CD4-positive, alpha-beta memory T cell (primary cell): ENCODE measurements at regions not wholly inside any gene's neighbourhood (a gene's known extent, or its start where the extent isn't known, plus 50 kb on each side); places are given as distances from the start of the nearest gene placed in this dataset.

ENCODE experiments used
- CTCF ChIA-PET: fragments of 350-600 bp; sonication (Branson Sonifier 250); formaldehyde crosslinking; loops from one replicate; lab custom pipeline; 2021; ENCODE audit warnings: inconsistent platforms; ENCODE audit not compliant: partially characterized antibody; lab: Charles Lee
- POLR2A ChIA-PET: fragments of 350-600 bp; sonication (Branson Sonifier 250); formaldehyde crosslinking; loops from one replicate; lab custom pipeline; 2021; ENCODE audit not compliant: partially characterized antibody; lab: Charles Lee
- DNase-seq, 5 donors: peaks; one replicate each; pipeline versions ENCODE4 v3.0.0 to v3.0.0-alpha.2; 2020 to 2022; ENCODE audit warnings: mixed read lengths in 1 of 5
- H3K27ac ChIP-seq: one replicate; pipeline ENCODE4 v1.7.0; 2013; ENCODE audit warnings: low read depth, low read length
- H3K27me3 ChIP-seq: 2 replicates; pipeline ENCODE4 v1.7.0; 2013; ENCODE audit warnings: mild to moderate bottlenecking, low read length, moderate library complexity; ENCODE audit not compliant: insufficient read depth
- H3K36me3 ChIP-seq: 2 replicates; pipeline ENCODE4 v1.7.0; 2013; ENCODE audit warnings: mild to moderate bottlenecking, low read length, moderate library complexity; ENCODE audit not compliant: insufficient read depth
- H3K4me1 ChIP-seq: 2 replicates; pipeline ENCODE4 v1.7.0; 2013; ENCODE audit warnings: mild to moderate bottlenecking, low read length, moderate library complexity; ENCODE audit not compliant: insufficient read depth
- H3K4me3 ChIP-seq, 2 donors: one replicate each; pipeline ENCODE4 v1.7.0; 2013; ENCODE audit warnings: low read length in 2 of 2, mild to moderate bottlenecking in 1 of 2
- H3K9me3 ChIP-seq, 2 donors: one replicate each; pipeline ENCODE4 v1.7.0; 2013; ENCODE audit warnings: low read length in 2 of 2, control low read depth in 1 of 2; ENCODE audit not compliant: control insufficient read depth in 1 of 2
- H3K27ac Mint-ChIP-seq, 7 donors: one replicate each; pipeline ENCODE4 v1.8.0; 2020 to 2021; ENCODE audit warnings: mixed read lengths in 7 of 7, mild to moderate bottlenecking in 6 of 7, inconsistent platforms in 3 of 7, moderate library complexity in 3 of 7
- H3K27me3 Mint-ChIP-seq, 2 donors: one replicate each; pipeline ENCODE4 v1.8.0; 2020 to 2021; ENCODE audit warnings: mixed read lengths in 2 of 2
- H3K36me3 Mint-ChIP-seq, 2 donors: one replicate each; pipeline ENCODE4 v1.8.0; 2020 to 2021; ENCODE audit warnings: mixed read lengths in 2 of 2, inconsistent platforms in 1 of 2, mild to moderate bottlenecking in 1 of 2
- H3K4me1 Mint-ChIP-seq, 4 donors: one replicate each; pipeline ENCODE4 v1.8.0; 2020 to 2021; ENCODE audit warnings: mixed read lengths in 4 of 4, mild to moderate bottlenecking in 1 of 4
- H3K4me3 Mint-ChIP-seq, 8 donors: one replicate each; pipeline ENCODE4 v1.8.0; 2020 to 2021; ENCODE audit warnings: mixed read lengths in 8 of 8, mild to moderate bottlenecking in 7 of 8, moderate library complexity in 6 of 8, inconsistent platforms in 3 of 8
- H3K9me3 Mint-ChIP-seq, 8 donors: one replicate each; pipeline ENCODE4 v1.8.0; 2020 to 2021; ENCODE audit warnings: mixed read lengths in 8 of 8, mild to moderate bottlenecking in 5 of 8, inconsistent platforms in 3 of 8, moderate library complexity in 1 of 8
- intact Hi-C: fragments of 100-400 bp; cut with micrococcal nuclease; formaldehyde crosslinking; loops from one replicate; pipeline ENCODE4 v1.15.1; 2023

DNA sequence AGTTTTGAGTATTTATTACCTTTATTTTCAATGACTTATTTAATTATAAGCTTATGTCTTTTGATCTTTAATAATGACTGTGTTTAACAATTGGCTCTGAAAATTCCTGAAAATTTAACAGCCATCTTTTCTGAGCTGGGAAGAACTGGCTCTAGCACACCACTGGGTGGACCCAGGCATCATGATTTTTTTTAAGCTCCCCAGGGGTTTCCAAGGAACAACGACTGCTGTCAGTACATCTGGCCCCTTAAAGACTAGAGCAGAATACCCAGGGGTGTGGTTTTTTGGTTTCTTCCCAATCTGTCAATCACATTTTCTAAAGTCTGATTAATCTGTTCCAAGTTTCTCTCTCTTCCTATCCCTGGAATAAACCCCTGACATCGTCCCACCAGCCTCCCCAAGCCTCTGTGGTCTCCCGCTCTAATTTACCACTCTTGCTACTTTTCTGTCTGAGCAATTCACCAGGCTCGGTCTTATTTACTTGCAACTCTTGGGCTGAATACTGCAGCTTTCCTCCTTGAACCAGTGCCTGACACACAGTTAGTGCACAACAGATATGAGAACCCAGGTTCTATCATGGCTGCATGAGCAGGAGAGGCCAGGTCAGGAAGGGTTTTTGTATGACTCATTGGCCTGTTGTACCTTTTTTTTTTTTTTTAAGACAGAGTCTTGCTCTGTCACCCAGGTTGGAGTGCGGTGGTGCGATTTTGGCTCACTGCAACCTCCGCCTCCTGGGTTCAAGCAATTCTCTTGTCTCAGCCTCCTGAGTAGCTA is 321.9 kb downstream of the ZSWIM6 start:
- ChIA-PET POLR2A (no interaction called here), CTCF (interaction anchor here (7.6 kb wide), 1 partner anchor 600 kb away, joined by 107 read pairs; no protein-coding TSS in a partner anchor)
- Histone ChIP-seq H3K27me3 (peaks cover 3% of the 10 kb centered on the region), H3K4me3 (no peak overlapping the region), H3K27ac (no peak overlapping the region), H3K36me3 (no peaks in the 10 kb centered on the region), H3K4me1 (no peaks in the 10 kb centered on the region), H3K9me3 (no peaks in the 10 kb centered on the region)
- Mint-ChIP-seq H3K27me3 (peaks cover 8 to 22% of the 10 kb centered on the region in 2 donors), H3K4me3 (no peak overlapping the region), H3K36me3 (no peaks in the 10 kb centered on the region), H3K27ac (no peak overlapping the region), H3K4me1 (peaks cover 0 to 2% (median 0%) of the 10 kb centered on the region in 4 donors), H3K9me3 (no peaks in the 10 kb centered on the region)
- intact Hi-C loops = no loop called here
- no peak for DNase-seq

DNA sequence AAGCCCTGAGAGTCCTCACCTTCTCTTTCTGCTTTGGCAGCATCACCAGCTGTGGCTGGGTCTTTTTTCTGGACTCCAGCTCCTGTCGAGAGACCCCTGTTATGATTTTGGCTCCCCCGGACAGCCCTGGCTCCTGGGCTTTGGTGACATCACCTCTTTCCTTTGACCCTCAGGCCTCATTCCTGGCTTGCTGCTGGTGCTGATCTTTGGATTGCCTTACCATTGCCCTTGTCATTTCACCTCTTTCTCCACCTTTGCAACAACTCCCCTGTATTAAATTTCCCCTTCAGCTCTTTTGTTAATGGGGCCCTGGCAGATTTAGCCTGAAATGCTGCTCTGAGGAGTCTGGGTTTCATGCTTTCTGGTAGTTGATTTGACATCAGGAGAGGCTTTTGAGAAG is 322.8 kb downstream of the ZSWIM6 start:
- Mint-ChIP-seq H3K9me3 (no peaks in the 10 kb centered on the region), H3K27me3 (peaks cover 5 to 20% of the 10 kb centered on the region in 2 donors), H3K4me3 (no peak overlapping the region), H3K4me1 (peaks cover 0 to 2% (median 0%) of the 10 kb centered on the region in 4 donors), H3K36me3 (no peaks in the 10 kb centered on the region), H3K27ac (no peak overlapping the region)
- ChIA-PET POLR2A (no interaction called here), CTCF (interaction anchor here (0.8 to 7.6 kb wide), 3 partner anchors 595 to 696 kb away, joined by 3 to 107 read pairs (median 4); no protein-coding TSS in a partner anchor)
- Histone ChIP-seq H3K27ac (no peak overlapping the region), H3K36me3 (no peaks in the 10 kb centered on the region), H3K9me3 (no peaks in the 10 kb centered on the region), H3K27me3 (peaks cover 3% of the 10 kb centered on the region), H3K4me3 (no peak overlapping the region), H3K4me1 (no peaks in the 10 kb centered on the region)
- intact Hi-C loops = loop anchor here (5.0 kb wide), 1 partner anchor 493 kb away; the partner anchor contains the start of gene SMIM15
- DNase-seq = no peak

DNA sequence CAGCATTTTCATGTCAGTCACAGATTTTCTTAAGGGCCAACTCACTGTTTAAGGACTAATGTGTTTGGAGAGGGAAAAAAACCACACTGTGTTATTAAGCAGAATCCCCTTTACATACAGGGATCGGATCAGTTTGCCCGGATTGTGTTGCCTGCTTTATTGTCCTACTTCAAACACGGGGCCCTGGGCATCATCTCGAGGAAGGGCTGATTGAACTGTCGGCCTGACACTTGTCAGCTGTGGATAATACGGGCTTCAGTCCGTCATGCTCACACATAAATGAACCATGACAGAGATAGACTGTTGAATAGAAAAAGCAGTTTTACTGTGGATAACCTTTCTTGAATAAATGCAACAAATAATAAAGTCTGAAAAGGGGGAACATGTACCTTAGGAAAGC is 325.0 kb downstream of the ZSWIM6 start:
- H3K27me3 ChIP-seq = peaks cover 3% of the 10 kb centered on the region
- H3K4me3 ChIP-seq = no peak overlapping the region
- POLR2A ChIA-PET = no interaction called here
- H3K4me3 Mint-ChIP-seq = no peak overlapping the region
- H3K9me3 ChIP-seq = no peaks in the 10 kb centered on the region
- peaks cover 5 to 22% of the 10 kb centered on the region in 2 donors for H3K27me3 Mint-ChIP-seq
- intact Hi-C loops = loop anchor here (5.0 kb wide), 1 partner anchor 495 kb away; the partner anchor contains the start of gene SMIM15
- H3K4me1 ChIP-seq = no peaks in the 10 kb centered on the region
- H3K4me1 Mint-ChIP-seq = peaks cover 0 to 2% (median 0%) of the 10 kb centered on the region in 4 donors
- CTCF ChIA-PET = interaction anchor here (0.8 to 7.6 kb wide), 15 partner anchors 10 to 979 kb away, joined by 3 to 107 read pairs (median 8); no protein-coding TSS in a partner anchor
- no peaks in the 10 kb centered on the region for H3K36me3 Mint-ChIP-seq
- no peak overlapping the region for H3K27ac ChIP-seq
- no peaks in the 10 kb centered on the region for H3K9me3 Mint-ChIP-seq
- H3K36me3 ChIP-seq = no peaks in the 10 kb centered on the region
- DNase-seq = no peak
- H3K27ac Mint-ChIP-seq = no peak overlapping the region

DNA sequence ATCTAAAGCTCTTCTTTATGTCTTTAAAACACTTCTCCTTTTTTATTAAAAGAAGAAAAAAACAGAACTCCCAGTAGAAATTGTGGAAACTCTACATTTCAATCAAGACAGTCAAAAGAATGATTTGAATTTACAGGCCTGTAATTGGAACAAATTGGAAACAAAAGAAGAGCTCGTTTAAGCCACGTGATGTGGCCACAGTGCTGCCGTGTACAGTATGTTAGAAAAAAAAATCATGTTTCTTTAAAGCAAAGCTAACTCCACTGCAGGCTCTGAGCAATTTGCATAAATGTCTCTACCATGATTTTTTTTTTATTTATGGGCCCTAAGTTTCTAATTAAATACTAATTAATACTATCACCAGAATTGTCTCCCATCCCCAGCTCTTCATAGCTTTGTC is 325.6 kb downstream of the ZSWIM6 start:
- peaks cover 3% of the 10 kb centered on the region for H3K27me3 ChIP-seq
- no peak for DNase-seq
- H3K4me3 ChIP-seq = no peak overlapping the region
- H3K4me1 ChIP-seq = no peaks in the 10 kb centered on the region
- Mint-ChIP-seq H3K4me1 (peaks cover 0 to 2% (median 0%) of the 10 kb centered on the region in 4 donors), H3K9me3 (no peaks in the 10 kb centered on the region), H3K36me3 (no peaks in the 10 kb centered on the region), H3K27ac (no peak overlapping the region), H3K27me3 (peaks cover 5 to 19% of the 10 kb centered on the region in 2 donors), H3K4me3 (no peak overlapping the region)
- H3K9me3 ChIP-seq = no peaks in the 10 kb centered on the region
- H3K36me3 ChIP-seq = no peaks in the 10 kb centered on the region
- intact Hi-C loops = loop anchor here (1.0 to 5.0 kb wide), 6 partner anchors 249 to 980 kb away; partner anchors contain the start of gene SMIM15
- CTCF ChIA-PET = interaction anchor here (0.8 to 7.6 kb wide), 25 partner anchors 9 to 979 kb away, joined by 3 to 107 read pairs (median 4); no protein-coding TSS in a partner anchor
- no peak overlapping the region for H3K27ac ChIP-seq
- POLR2A ChIA-PET = no interaction called here

DNA sequence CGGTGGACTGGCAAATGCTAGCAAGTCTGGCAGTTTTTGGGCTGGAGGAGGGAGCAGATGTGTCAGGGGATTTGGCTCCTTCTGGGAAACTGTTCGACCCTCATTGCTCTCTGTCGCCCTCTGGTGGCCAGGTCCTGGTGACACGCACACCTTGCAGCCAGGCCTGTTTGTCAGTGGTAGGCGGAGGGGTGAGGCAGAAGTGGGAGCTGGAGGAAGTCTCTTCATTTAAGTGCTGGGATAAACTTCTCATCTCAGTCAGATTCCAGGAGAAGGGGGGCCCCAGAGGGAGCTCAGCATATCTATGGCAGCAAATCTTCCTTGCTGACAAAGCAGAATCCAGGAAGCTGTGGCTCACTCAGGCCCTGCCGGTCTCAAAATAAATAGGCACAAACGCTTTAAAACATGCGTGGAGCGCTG is 326.5 kb downstream of the ZSWIM6 start:
- ChIA-PET CTCF (interaction anchor here (0.6 to 7.6 kb wide), 34 partner anchors 8 to 1858 kb away, joined by 3 to 107 read pairs (median 4); no protein-coding TSS in a partner anchor), POLR2A (no interaction called here)
- Histone ChIP-seq H3K36me3 (no peaks in the 10 kb centered on the region), H3K27ac (no peak overlapping the region), H3K9me3 (no peaks in the 10 kb centered on the region), H3K4me3 (no peak overlapping the region), H3K4me1 (no peaks in the 10 kb centered on the region), H3K27me3 (peaks cover 3% of the 10 kb centered on the region)
- intact Hi-C loops = loop anchor here (1.0 to 5.0 kb wide), 6 partner anchors 250 to 981 kb away; partner anchors contain the start of gene SMIM15
- Mint-ChIP-seq H3K9me3 (peaks cover 0 to 2% (median 0%) of the 10 kb centered on the region in 8 donors), H3K36me3 (no peaks in the 10 kb centered on the region), H3K4me3 (no peak overlapping the region), H3K27ac (no peak overlapping the region), H3K27me3 (peaks cover 5 to 19% of the 10 kb centered on the region in 2 donors), H3K4me1 (peaks cover 0 to 2% (median 0%) of the 10 kb centered on the region in 4 donors)
- DNase-seq = peak; percentile 58 to 67 (median 61)

DNA sequence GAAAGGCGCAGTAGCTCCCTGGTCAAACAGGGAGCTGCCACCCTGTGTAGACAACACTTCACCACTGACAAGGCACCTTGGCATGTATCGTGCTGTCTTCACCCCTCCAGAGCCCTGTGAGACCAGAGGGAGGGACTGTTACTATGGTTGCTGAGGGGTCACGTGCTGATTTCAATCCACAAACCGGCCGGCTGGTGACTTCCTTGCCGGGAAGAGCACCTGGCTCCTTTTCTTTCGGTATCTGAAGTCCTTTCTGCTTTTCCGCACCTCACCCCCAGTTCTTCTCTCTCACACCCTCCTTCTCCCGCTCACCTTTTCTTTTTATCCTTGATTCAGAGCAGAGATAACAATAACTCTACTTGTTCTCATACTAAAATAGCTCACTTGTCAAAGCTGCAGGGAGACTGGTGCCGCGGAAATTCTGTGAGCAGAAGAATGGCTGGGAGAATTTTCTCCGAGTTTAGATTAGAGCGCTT is 327.2 kb downstream of the ZSWIM6 start:
- CTCF ChIA-PET = interaction anchor here (0.6 to 7.6 kb wide), 33 partner anchors 8 to 1902 kb away, joined by 3 to 107 read pairs (median 4); no protein-coding TSS in a partner anchor

DNA sequence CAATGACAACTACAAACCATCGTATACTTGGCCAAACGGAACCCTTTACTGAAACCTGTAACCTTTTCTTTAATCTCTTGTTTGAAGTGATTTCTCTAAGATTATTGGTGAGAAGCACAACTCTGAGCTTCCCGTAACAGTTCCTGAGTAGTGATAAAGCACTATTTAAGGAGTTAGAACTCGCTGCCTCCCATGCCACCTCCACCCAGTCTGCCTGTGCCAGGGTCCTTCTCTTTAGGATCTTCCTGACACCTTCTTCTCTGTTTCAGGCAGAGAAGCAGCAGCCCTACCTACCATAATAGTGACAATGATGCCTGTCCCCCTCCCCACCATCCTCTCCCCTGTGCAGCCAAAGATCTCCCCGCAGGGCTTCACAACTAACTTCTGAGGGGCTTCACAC is 330.6 kb downstream of the ZSWIM6 start:
- no peaks in the 10 kb centered on the region for H3K4me1 ChIP-seq
- no peaks in the 10 kb centered on the region for H3K9me3 ChIP-seq
- no peaks in the 10 kb centered on the region for H3K36me3 ChIP-seq
- no peak overlapping the region for H3K27ac ChIP-seq
- ChIA-PET CTCF (interaction anchor here (0.7 kb wide), 1 partner anchor 9 kb away, joined by 3 read pairs; no protein-coding TSS in a partner anchor), POLR2A (no interaction called here)
- peaks cover 0 to 2% (median 0%) of the 10 kb centered on the region in 8 donors for H3K9me3 Mint-ChIP-seq
- H3K27me3 ChIP-seq = no peaks in the 10 kb centered on the region
- H3K4me3 Mint-ChIP-seq = no peak overlapping the region
- peaks cover 0 to 7% of the 10 kb centered on the region in 2 donors for H3K27me3 Mint-ChIP-seq
- peaks cover 0 to 3% (median 1%) of the 10 kb centered on the region in 4 donors for H3K4me1 Mint-ChIP-seq
- no peaks in the 10 kb centered on the region for H3K36me3 Mint-ChIP-seq
- DNase-seq = no peak
- H3K4me3 ChIP-seq = no peak overlapping the region
- no peak overlapping the region for H3K27ac Mint-ChIP-seq
- intact Hi-C loops = no loop called here

More for the DNA sequence above, 327.2 kb downstream of the ZSWIM6 start:
- H3K9me3 Mint-ChIP-seq = peaks cover 0 to 2% (median 0%) of the 10 kb centered on the region in 8 donors
- H3K4me3 Mint-ChIP-seq = no peak overlapping the region
- POLR2A ChIA-PET = no interaction called here
- Histone ChIP-seq H3K4me1 (no peaks in the 10 kb centered on the region), H3K4me3 (no peak overlapping the region), H3K36me3 (no peaks in the 10 kb centered on the region), H3K9me3 (no peaks in the 10 kb centered on the region), H3K27me3 (peaks cover 3% of the 10 kb centered on the region), H3K27ac (no peak overlapping the region)
- intact Hi-C loops = loop anchor here (5.0 kb wide), 1 partner anchor 497 kb away; the partner anchor contains the start of gene SMIM15
- DNase-seq = no peak
- peaks cover 5 to 19% of the 10 kb centered on the region in 2 donors for H3K27me3 Mint-ChIP-seq
- H3K27ac Mint-ChIP-seq = no peak overlapping the region
- no peaks in the 10 kb centered on the region for H3K36me3 Mint-ChIP-seq
- peaks cover 0 to 2% (median 0%) of the 10 kb centered on the region in 4 donors for H3K4me1 Mint-ChIP-seq
